ENCODE measurements at regions not wholly inside any gene's neighbourhood (a gene's known extent, or its start where the extent isn't known, plus 50 kb on each side); places are given as distances from the start of the nearest gene placed in this dataset.
"Not testable (repeated sequence)": the region's sequence is repeated elsewhere in the genome, so short reads cannot be mapped to it uniquely, and the experiment has no call there.

DNA sequence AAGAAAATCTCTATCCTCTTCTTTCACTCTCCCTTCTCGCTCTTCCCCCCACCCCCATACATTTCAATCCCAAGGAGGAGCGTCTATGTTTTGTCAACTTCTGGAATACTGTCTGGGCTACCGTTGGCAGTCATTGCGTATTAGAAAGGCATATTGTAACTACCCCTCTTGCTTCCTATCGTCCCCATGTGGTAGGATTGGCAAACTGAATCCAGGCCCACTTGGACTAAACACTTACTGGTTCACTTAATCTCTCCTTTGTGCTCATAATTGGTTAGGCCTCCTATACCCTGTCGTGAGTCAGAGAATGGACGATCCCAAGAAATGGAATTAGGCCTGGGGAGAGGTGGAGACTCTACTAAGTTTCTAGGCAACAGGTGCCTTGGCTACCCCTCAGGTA is 68.8 kb upstream of the SLC8A3 start:
- H3K9me3 Mint-ChIP-seq (ENCODE audit: unreplicated experiment), result no peaks in the 10 kb centered on the region
- DNase-seq (ENCODE audit: extremely low spot score, unreplicated experiment), result no peak
- no peaks in the 10 kb centered on the region for H3K4me1 Mint-ChIP-seq (ENCODE audit: unreplicated experiment)
- peaks cover 25% of the 10 kb centered on the region for H3K27me3 Mint-ChIP-seq (ENCODE audit: unreplicated experiment)
- H3K27ac Mint-ChIP-seq (ENCODE audit: unreplicated experiment), result no peak overlapping the region
- no peak overlapping the region for H3K4me3 Mint-ChIP-seq (ENCODE audit: unreplicated experiment)
- H3K36me3 Mint-ChIP-seq (ENCODE audit: unreplicated experiment), result no peaks in the 10 kb centered on the region
- TF ChIP-seq, protein P1, sequence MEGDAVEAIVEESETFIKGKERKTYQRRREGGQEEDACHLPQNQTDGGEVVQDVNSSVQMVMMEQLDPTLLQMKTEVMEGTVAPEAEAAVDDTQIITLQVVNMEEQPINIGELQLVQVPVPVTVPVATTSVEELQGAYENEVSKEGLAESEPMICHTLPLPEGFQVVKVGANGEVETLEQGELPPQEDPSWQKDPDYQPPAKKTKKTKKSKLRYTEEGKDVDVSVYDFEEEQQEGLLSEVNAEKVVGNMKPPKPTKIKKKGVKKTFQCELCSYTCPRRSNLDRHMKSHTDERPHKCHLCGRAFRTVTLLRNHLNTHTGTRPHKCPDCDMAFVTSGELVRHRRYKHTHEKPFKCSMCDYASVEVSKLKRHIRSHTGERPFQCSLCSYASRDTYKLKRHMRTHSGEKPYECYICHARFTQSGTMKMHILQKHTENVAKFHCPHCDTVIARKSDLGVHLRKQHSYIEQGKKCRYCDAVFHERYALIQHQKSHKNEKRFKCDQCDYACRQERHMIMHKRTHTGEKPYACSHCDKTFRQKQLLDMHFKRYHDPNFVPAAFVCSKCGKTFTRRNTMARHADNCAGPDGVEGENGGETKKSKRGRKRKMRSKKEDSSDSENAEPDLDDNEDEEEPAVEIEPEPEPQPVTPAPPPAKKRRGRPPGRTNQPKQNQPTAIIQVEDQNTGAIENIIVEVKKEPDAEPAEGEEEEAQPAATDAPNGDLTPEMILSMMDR (IDR thresholded peaks at IDR 0.05), result no peak

DNA sequence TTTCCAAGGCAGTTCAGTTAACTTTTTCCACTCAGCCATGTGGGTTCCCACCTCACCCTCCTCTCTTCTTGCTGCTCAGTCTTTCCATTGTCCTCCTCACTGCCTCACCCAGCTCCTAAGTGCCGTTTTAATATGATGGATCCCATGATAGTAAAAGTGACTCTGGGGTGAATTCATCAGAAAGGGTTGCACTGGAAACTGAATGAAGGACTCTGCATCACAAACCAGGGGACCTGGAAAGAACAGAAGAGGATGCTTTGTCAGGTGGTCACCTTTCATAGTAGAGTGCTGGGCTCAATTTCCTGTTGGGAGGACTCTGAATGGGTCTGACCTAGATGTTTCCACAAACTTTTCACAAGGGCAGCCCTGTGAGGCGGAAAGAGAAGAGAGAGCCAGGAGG is 67.8 kb upstream of the SLC8A3 start:
- H3K27ac Mint-ChIP-seq (ENCODE audit: unreplicated experiment), result no peak overlapping the region
- H3K27me3 Mint-ChIP-seq (ENCODE audit: unreplicated experiment), result peaks cover 26% of the 10 kb centered on the region
- H3K9me3 Mint-ChIP-seq (ENCODE audit: unreplicated experiment), result no peaks in the 10 kb centered on the region
- H3K4me3 Mint-ChIP-seq (ENCODE audit: unreplicated experiment), result no peak overlapping the region
- TF ChIP-seq, protein P1 (IDR thresholded peaks at IDR 0.05), result no peak
- no peaks in the 10 kb centered on the region for H3K36me3 Mint-ChIP-seq (ENCODE audit: unreplicated experiment)
- no peaks in the 10 kb centered on the region for H3K4me1 Mint-ChIP-seq (ENCODE audit: unreplicated experiment)
- DNase-seq (ENCODE audit: extremely low spot score, unreplicated experiment), result no peak

DNA sequence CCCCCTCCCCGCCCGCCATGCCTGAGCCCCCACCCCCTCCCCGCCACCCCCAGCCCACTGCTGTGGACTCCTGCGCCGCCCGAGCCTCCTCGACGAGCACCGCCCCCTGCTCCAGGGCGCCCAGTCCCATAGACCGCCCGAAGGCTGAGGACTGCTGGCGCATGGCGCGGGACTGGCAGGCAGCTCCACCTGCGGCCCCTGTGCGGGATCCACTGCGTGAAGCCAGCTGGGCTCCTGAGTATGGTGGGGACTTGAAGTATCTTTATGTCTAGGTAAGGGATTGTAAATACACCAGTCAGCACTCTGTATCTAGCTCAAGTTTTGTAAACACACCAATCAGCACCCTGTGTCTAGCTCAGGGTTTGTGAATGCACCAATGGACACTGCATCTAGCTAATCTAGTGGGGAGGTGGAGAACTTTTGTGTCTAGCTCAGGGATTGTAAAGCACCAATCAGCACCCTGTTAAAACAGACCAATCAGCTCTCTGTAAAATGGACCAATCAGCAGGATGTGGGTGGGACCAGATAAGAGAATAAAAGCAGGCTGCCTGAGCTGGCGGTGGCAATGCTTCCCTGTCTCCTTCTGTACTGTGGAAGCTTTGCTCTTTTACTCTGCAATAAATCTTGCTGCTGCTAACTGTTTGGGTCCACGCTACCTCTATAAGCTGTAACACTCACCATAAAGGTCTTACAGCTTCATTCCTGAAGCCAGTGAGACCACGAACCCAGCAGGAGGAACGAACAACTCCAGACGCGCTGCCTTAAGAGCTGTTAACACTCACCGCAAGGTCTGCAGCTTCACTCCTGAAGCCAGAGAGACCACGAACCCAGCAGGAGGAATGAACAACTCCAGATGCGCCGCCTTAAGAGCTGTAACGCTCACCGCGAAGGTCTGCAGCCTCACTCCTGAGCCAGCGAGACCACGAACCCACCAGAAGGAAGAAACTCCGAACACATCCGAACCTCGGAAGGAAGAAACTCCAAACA is 66.6 kb upstream of the SLC8A3 start:
- Mint-ChIP-seq H3K27me3 (ENCODE audit: unreplicated experiment) (peaks cover 26% of the 10 kb centered on the region), H3K4me3 (ENCODE audit: unreplicated experiment) (peak overlapping the region; percentile 57)
- H3K4me1 Mint-ChIP-seq (ENCODE audit: unreplicated experiment); H3K9me3 Mint-ChIP-seq (ENCODE audit: unreplicated experiment); DNase-seq (ENCODE audit: extremely low spot score, unreplicated experiment); H3K27ac Mint-ChIP-seq (ENCODE audit: unreplicated experiment); H3K36me3 Mint-ChIP-seq (ENCODE audit: unreplicated experiment): not testable (repeated sequence)

DNA sequence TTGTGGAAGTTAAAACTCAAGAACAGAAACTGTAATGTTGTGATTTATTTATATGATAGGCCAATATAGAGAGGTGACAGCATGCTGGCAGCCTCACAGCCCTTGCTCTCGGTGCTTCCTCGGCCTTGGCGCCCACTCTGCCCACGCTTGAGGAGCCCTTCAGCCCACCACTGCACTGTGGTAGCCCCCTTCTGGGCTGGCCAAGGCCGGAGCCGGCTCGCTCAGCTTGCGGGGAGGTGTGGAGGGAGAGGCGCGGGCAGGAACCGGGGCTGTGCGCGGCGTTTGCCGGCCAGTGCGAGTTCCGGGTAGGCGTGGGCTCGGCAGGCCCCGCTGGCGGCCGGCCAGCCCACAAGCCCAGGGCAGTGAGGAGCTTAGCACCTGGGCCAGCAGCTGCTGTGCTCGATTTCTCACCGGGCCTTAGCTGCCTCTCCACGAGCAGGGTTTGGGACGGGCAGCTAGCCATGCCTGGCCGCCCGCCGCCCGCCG is 65.8 kb upstream of the SLC8A3 start:
- no peak for DNase-seq (ENCODE audit: extremely low spot score, unreplicated experiment)
- TF ChIP-seq, protein P1 (IDR thresholded peaks at IDR 0.05), result no peak
- Mint-ChIP-seq H3K9me3 (ENCODE audit: unreplicated experiment) (no peaks in the 10 kb centered on the region), H3K36me3 (ENCODE audit: unreplicated experiment) (no peaks in the 10 kb centered on the region), H3K4me3 (ENCODE audit: unreplicated experiment) (peak overlapping the region; percentile 42), H3K27me3 (ENCODE audit: unreplicated experiment) (peaks cover 26% of the 10 kb centered on the region), H3K27ac (ENCODE audit: unreplicated experiment) (no peak overlapping the region), H3K4me1 (ENCODE audit: unreplicated experiment) (no peaks in the 10 kb centered on the region)

DNA sequence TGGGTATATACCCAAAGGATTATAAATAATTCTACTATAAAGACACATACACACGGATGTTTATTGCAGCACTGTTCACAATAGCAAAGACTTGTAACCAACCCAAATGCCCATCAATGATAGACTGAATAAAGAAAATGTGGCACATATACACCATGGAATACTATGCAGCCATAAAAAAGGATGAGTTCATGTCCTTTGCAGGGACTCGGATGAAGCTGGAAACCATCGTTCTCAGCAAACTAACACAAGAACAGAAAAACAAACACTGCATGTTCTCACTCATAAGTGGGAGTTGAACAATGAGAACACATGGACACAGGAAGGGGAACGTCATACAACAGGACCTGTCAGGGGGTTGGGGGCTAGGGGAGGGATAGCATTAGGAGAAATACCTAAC is 64.8 kb upstream of the SLC8A3 start:
- DNase-seq (ENCODE audit: extremely low spot score, unreplicated experiment); H3K4me3 Mint-ChIP-seq (ENCODE audit: unreplicated experiment); H3K4me1 Mint-ChIP-seq (ENCODE audit: unreplicated experiment); H3K9me3 Mint-ChIP-seq (ENCODE audit: unreplicated experiment); H3K36me3 Mint-ChIP-seq (ENCODE audit: unreplicated experiment); H3K27ac Mint-ChIP-seq (ENCODE audit: unreplicated experiment): not testable (repeated sequence)
- peaks cover 26% of the 10 kb centered on the region for H3K27me3 Mint-ChIP-seq (ENCODE audit: unreplicated experiment)

DNA sequence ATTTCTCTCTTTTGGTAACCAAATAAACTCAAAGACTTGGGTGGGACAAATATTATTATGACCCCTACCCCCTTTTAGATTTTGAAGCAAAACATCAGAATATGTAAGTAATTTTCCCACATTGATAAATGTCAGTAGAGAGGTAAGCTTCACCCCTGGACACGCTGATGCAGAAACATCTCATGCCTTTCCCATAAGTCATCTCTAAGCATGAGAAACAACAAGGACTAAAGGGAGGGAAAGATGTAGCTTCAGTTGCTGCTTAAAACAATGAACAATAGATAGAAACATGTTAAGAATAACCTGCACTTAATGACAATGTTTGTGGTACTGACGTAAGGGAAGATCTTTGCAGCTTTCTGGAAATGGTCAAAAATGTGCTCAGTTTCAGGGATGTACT is 56.3 kb upstream of the SLC8A3 start:
- H3K4me1 Mint-ChIP-seq (ENCODE audit: unreplicated experiment), result no peaks in the 10 kb centered on the region
- no peak overlapping the region for H3K4me3 Mint-ChIP-seq (ENCODE audit: unreplicated experiment)
- no peak for DNase-seq (ENCODE audit: extremely low spot score, unreplicated experiment)
- no peaks in the 10 kb centered on the region for H3K36me3 Mint-ChIP-seq (ENCODE audit: unreplicated experiment)
- TF ChIP-seq, protein P1 (IDR thresholded peaks at IDR 0.05), result no peak
- no peak overlapping the region for H3K27ac Mint-ChIP-seq (ENCODE audit: unreplicated experiment)
- peaks cover 4% of the 10 kb centered on the region for H3K27me3 Mint-ChIP-seq (ENCODE audit: unreplicated experiment)
- H3K9me3 Mint-ChIP-seq (ENCODE audit: unreplicated experiment), result peaks cover 3% of the 10 kb centered on the region

Measured in osteocyte (in vitro differentiated cells).